NCI-H526 treated with DMSO at 0.1 percent for 48 hours (cell line): ENCODE measurements at regions not wholly inside any gene's neighbourhood (a gene's known extent, or its start where the extent isn't known, plus 50 kb on each side); places are given as distances from the start of the nearest gene placed in this dataset.
"Not testable (repeated sequence)": the region's sequence is repeated elsewhere in the genome, so short reads cannot be mapped to it uniquely, and the experiment has no call there.

Experiments
- DNase-seq: peaks from one replicate; lab custom pipeline; 2025; lab: John Stamatoyannopoulos, UW

DNA sequence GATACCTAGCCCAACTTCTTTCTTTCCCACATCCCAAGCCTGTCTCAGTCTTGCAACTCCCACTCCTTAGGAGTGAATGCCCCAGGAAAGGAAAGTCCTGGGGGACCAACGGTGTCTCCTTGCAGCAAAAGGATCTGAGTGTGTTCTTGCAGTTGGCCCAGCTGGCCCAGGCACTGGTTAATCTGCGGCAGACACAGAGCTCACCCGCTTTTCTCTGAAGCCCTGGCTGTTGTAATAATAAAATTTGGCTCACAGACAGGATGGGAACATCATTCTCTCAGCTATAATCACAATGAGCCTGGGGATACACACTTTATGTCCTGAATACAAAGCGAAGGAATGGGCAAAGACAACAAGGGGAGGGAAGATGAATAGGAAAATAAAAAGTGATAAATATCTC, 185.6 kb upstream of the ADRA1D start:
- no peak for DNase-seq

DNA sequence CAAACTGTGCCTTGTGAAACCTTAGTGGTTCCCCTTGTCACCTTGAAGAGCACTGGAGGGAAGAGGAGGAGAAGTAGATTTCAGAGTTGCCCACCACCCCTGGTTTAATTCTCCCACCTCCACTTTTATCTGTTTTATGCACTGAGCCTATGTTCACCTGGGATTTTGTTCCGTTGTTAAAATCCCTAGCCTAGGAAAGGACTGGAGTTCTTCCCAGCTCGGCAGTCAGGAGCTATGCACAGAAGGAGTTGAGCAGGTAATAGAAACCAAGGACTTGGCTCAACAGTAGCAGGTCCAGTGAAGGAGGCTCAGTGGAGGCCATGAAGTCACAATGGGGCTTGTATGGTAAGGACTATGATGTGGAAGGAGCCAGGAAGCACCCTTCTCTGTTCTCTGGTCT, 182.4 kb upstream of the ADRA1D start:
- DNase-seq: no peak

DNA sequence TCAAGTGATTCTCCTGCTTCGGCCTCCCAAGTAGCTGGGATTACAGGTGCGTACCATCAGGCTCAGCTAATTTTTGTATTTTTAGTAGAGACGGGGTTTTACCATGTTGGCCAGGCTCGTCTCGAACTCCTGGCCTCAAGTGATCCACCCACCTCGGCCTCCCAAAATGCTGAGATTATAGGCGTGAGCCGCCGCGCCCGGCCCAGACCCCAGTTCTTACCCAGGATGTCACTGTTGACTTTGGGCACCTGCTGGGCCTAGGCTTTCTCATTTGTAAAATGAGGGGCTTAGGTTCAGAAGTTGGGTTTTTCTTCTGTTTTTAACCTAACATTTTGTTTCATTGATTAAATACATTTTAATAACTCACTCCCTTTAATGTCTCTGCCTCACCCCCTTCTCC, 181.7 kb upstream of the ADRA1D start:
- DNase-seq: not testable (repeated sequence)

DNA sequence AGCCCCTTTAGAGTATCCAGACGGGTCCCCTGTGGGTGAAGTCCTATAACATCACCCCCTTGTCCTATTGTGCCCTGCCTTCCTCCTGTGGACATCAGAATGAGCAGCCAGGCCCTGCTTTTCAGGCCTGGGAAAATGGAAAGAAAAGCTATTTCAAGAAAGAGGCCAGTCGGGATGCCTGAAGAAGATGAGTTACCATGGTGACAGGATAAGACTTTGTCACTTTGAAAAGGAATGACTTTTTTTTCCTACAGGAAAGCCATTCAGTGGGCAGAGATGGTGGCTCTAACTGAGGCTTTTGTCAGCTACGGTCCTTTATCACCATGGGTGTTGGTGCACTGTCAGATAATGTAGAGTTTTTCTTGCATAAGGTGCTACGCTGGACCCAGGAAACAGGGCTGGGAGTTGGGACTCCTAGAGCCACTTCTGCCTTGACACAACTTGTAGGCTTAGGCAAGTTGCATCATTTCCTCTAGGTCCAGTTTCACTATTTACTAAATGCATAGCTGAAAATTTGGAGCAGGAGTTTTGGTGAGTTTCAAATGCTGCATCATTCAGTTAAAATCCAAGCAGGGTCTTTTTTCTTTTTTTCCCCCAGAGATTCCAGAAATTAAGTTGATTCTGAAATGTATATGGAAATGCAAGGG, 179.0 kb upstream of the ADRA1D start:
- DNase-seq: no peak

DNA sequence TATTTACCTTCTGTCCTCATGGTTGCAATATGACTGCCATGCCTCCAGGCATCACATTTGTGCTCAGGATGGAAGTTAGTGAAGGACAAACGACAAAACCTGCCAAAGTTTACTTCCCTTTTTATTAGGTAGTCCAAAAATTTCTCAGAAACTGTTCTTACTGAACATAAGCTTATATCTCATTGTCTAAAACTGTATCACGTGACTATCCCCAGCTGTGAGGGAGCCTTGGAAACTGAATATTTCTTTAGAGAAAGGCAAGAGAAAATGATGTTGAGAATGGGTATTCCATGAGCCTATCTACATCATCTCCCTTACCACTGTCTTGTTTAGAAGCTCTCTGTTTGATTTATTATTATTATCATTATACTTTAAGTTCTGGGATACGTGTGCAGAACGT, 169.1 kb upstream of the ADRA1D start:
- DNase-seq: no peak

DNA sequence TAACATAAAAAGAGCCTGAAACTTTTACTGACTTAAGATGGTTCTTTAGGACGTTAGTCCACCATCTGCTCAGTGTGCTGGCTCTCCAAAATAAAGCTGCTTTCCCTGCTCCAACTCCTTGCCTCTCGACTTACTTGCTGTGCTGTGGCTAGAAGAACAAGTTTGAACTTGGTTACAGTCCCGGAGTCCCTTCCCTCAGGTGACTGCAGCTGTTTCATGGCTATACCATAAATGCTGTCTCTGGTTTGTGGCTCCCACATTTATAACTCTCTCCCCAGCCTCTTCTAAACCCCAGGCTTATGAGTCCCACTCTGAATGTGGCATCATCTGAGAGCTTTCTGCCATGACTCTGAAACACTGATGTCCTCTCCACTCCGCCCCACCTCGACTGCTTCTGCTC, 166.2 kb upstream of the ADRA1D start:
- no peak for DNase-seq

DNA sequence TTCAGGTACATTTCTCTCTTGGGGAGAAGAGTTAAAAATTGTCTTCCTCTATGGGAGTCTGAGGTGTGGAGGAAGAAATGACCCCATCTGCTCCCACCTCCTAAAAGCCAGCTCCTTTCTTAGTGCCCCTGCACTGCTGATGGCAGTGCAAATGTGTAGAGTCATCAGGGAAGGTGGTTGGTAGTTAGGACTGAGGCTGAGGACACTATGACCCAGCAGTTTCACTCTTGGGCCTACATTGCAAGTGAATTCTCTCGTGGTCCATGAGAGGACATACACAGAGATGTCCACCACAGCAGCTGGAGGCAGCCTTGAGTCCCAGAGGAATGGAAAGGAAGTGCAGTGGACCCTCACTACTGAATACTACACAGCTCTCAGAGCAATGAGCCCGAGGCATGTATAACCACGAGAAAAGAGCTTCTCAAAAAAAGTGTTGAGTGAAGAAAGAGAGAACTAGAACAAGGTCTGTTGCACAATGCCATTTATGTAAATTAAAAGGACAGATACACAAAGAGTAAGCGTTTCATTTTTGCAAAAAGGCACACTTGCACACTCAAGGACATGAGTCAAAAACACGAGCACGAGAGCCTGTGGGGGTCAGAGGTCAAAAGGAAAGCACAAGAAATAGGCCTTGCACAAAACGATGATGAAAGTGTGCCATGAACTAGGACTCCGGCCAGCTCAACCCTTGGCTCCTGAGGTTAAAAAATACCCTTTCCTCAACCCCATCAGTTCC, 164.4 kb upstream of the ADRA1D start:
- DNase-seq: no peak

DNA sequence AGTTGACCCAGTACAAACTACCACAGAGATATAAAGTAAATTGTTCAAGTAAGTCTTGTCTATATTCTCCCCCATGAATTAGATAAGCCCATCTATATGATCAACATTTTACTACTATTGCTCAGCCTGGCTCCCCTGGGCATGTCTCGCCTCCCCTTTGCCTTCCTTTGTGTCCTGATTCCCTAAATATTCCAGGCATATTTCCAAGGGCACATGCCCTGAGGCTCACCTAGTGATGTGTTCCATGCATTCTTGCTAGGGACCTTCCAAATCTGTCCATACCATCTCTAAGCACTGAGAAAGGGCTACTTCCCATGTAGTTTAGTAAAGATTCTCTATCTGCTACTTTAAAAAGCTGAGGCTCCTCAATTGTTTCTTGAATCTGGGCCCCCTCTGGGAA, 163.1 kb upstream of the ADRA1D start:
- no peak for DNase-seq

DNA sequence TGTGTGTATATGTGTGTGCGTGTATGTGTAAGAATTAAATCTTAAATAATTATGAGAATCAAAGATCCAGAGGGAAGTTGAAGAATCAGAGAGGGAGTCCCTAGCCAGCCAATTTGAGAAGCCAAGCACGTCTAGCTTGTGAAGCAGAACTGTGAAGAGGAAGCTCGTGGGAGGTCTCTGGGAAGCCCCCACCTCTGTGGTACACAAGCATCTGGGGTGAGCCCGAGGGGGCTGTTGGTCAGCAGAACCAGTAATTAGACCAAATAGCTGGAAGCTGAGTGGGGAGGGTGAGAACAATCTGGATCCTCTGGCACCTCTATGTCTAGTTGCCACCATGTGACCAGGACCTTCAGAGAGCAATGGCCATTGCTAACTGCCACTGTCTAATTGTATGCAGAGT, 162.7 kb upstream of the ADRA1D start:
- DNase-seq: no peak

DNA sequence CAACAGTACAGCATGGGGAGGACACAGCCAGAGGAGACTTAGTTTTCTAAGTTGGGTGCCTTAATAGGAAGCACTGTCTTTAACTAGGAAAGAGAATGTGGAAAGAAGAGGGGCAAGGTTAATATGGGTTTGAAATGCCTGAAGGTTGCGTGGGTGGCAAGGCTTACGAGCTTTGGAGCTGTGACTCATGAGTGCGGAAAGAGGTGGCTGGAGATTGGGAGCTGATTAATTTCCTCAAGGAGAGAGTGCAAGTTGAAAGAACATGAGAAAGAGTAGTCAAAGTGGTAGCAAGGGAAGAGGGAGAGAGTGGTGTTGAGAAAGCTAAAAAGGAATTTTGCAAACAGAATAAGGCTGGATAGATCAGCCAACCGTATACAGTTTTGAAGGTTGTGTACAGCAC, 157.5 kb upstream of the ADRA1D start:
- no peak for DNase-seq

DNA sequence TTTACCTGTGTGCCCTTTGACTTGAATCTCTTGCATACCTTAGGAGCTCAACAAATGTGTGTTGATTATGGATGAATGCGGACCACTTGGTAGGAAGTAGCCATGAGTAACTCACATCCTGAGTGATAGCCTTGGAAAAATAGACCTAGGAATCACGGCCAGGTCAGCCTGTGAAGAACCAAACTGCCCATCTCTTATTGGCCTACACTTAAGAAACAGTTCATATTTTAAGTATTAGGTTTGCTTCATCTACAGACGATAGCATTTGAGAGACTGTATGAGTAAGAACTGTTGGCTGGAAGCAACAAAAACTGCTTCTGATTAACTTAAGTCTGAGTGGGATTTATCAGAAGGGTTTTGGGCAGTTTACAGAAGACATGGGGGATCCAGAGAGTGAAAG, 152.5 kb upstream of the ADRA1D start:
- DNase-seq: no peak

DNA sequence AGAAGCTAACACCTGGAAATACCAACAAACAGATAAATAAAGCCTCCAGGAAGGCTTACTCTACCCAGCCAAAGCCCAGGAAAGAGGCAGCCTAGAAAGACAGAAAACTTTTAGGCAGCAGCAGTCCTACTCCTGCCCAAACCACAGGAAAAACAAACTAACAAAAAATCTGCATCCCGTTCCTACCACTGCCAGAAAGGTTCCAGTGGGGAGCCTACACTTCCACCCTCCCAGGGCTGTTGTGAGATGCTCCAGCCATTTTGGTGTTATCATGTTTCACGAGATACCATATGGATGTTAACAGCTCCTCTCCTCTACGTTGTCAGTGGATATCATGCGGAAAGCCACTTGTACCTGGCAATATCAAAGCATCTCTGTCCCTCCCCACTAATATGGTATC, 135.9 kb upstream of the ADRA1D start:
- DNase-seq: no peak

DNA sequence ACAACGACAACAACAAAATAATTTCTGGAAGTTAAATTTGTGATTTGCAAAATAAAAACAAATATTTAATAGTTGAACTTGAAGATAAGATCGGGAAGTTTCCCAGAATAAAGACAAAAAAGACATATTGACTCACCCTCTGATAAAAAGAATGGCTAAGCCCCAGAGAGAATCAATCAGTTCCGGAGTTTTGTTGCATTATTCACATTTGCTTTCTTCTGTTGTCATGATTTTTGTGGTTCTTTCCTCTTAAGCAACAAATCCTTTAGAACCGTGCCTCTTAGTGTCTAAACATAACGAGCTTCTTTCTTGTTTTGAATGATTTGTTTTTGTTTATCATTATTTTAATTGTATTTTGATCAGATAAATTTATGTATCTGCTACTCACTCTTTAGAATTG, 134.9 kb upstream of the ADRA1D start:
- DNase-seq: no peak

DNA sequence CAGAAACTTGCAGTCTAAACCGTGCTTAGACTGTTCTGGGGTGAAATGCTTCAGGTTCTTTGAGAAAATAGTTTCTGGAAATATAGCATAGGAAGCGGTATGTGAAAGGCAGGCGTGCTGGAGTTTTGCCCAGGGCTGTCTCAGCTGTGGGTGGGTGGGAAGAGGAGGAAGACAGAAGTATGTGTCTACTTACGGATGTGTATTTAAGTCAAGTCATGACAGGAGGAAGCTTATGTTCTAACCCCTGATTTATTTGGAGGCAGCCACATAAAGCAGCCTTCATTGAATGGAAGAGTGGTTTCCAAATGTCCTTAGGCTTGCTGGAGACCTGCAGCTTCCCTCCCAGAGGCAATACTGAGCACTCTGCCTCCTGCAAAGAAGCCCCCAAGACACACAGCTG, 126.8 kb upstream of the ADRA1D start:
- no peak for DNase-seq

DNA sequence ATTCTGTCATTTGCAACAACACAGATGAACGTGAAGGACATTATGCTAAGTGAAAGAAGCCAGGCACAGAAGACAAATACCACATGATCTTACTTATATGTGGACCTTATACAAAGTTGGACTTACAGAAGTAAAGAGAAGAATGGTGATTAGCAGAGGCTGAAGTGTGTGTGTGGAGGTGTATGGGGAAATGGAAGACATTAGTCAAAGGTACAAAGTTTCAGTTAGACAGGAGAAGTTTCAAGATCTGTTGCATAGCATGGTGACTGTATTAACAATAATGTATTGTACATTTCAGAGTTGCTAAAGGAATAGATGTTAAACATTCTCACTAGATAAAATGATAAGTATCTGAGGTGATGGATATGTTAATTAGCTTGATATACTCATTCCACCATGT, 124.4 kb upstream of the ADRA1D start:
- no peak for DNase-seq

DNA sequence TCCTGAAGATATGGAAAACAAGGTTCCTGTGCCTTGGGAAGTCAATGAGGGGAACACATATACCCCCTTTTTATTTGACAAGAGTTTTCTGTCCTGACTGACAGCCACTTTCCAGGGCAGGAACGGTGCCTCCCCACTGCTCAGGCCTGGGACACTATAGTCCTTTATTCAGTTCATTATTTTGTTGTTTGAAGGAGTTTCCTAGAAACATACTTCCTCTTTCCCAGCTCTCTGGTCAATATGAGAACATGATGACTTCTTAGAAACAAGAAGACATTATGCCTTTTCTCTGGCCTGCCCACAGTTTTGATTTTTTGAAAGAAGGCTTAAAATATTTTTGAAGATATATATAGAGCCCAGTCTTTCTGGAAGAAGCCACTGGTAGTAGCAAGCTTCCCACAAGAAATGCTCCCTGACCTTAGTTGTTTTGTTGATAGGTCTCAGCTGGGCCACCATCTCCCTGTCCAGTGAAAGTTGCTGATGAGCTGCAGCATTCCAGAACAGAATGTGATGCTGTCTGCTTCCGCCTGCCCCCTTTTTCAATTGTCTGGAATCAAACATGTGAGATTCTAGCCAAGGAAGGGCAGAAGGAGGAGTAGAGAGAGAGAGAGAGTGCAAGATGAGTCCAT, 122.7 kb upstream of the ADRA1D start:
- DNase-seq: no peak

DNA sequence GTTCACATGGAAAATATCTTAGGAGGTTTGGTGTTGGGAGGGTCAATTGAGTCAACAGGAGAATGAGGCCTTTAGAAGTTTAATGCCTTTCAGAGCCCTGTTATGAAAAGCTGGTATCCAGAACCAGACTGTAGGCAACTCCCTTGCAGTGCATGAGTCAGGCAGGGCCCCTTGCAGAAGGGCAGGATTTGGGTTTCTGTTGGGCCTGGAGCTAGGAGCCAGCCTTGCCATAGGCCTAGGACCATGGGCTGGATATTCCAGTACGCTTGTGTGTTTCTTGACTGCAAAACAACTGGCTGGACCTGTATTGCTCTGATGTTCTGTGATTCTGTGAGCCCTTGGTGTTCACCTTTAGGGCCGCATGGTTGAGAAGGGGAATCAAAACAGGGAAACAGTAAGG, 121.8 kb upstream of the ADRA1D start:
- DNase-seq: no peak

DNA sequence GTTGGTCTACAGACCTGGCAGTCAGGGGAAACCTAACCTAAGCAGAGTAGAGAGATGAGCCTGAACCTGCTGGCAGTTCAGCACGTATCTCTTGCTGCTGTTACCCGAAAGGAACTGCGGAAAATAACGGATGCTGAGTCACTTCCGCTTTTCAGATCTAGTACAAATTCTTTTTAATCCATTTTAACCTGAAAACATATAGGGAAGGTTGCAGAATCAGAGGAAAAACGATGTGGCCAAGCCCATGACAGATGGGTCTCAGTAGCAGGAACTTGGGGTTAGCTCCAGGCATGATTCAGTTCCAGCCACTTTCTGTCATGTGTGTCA, 120.7 kb upstream of the ADRA1D start:
- DNase-seq: no peak

DNA sequence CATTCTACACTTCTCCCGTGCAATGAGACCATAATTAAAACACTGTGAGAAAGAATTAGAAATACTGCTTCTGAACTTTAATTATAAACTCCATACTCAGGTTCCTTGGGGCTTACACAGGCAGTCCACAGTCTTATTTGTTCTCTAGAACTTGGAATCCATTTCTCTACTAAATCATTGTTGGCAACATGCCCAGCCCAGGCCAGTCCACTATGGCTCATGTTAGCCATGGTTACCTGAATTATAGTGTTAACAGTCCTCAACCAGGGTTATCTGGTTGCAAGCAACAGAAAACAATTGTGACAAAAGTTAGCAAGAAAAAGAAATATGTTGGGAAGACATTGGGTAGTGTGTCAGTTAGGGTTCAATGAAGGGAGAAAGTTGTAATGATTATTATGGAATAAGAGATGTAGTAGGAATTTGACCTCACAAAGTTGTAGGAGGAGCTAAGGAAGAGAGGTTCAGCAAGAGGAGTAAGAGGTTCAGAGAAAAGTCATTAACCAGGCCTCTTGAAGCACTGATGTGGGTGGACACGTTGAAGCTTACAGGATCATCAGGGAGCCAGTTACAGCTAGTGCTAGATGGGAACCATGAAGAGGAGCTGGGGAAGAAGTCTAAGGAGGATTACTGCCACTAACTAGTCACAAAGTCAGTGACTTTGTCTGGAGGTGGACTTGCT, 120.2 kb upstream of the ADRA1D start:
- DNase-seq: no peak

DNA sequence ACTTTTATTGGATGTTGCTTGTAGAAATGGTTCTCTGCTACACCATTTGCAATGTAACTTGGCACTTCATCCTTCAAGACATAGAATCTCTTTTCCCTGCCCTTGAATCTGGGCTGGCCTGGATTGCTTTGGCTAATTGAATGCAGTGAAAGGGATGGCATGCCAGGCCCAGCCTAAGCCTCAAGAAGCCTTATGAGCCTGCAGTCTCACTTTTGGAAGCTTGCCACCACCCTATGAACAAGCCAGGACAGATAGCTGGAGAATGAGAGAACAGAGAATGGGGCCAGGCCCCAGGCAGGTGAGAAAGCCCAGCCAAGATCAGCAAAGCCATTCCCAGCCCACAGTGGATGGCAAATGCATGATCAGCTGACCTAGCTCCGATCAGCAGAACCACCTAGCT, 117.0 kb upstream of the ADRA1D start:
- no peak for DNase-seq

DNA sequence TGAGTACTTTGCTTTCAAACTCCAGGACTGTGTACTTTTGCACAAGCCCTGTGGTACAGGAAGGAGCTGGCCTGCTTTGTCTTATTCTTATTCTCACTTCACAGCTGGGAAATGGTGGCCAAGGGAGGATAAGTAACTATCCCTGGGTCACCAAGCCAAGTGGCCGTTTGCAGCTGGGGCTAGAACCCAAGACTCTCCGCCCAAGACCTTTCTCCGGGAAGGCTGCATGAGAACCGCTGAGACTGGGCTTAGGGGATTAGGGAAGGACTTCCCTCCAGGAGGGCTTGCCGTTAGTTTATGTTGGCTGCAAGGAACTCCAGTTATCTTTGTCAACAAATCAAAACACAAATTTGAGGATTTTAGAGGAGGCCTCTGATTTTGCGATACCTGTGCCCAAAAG, 109.5 kb upstream of the ADRA1D start:
- DNase-seq: no peak

DNA sequence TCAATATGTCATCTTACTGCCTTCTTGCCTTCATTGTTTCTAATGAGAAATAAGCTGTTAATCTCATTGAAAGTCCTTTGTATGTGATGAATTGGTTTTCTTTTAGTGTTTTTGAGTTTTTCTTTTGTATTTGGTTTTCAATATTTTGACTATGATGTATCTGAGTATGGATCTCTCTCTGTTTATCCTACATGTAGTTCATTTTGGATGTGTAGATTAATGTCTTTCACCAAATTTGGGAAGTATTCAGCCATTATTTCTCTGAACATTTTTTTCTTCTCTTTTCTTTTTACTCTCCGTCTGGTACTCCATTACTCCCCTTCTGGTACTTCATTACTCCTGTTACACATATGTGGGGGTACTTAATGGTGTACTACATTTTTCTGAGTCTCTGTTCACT, 103.3 kb upstream of the ADRA1D start:
- DNase-seq: no peak

DNA sequence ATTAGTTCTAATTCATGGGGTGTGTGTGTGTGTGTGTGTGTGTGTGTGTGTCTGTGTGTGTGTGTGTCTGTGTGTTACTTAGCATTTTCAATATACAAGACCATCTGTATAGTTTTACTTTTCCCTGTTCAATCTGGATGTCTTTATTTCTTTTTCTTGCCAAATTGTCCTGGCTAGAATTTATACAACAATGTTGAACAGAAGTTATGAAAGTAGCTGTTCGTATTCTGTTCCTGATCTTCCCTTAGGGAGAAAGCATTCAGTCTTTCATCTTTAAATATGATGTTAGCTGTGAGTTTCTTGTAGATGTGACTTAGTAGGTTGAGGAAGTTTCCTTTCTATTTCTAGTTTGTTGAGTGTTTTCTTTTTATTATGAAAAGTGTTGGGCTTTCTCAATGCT, 101.0 kb upstream of the ADRA1D start:
- no peak for DNase-seq
